ENCODE measurements at regions not wholly inside any gene's neighbourhood (a gene's known extent, or its start where the extent isn't known, plus 50 kb on each side); places are given as distances from the start of the nearest gene placed in this dataset.

GRCh38 chr10:130243015-130243414, 106.8 kb downstream of the GLRX3 start:
- Histone ChIP-seq H3K9me3 (peaks cover 0 to 23% (median 4%) of the 10 kb centered on the region in 4 donors), H3K4me1 (no peaks in the 10 kb centered on the region), H3K4me3 (no peak overlapping the region), H3K27ac (no peak overlapping the region), H3K27me3 (no peaks in the 10 kb centered on the region), H3K36me3 (no peaks in the 10 kb centered on the region)
- 72 to 77% methylated on average over 3 of the region's 3 CpGs for WGBS, 2 donors
- TF ChIP-seq POLR2A (IDR thresholded peaks at IDR 0.05) (no peak), EP300 (IDR thresholded peaks at IDR 0.05) (no peak), CTCF (IDR thresholded peaks at IDR 0.05) (no peak)
- DNase-seq (ENCODE audit: low spot score in 2 of 2): no peak

- Histone ChIP-seq H3K27me3 (no peaks in the 10 kb centered on the region), H3K4me1 (no peaks in the 10 kb centered on the region), H3K27ac (no peak overlapping the region), H3K4me3 (no peak overlapping the region), H3K9me3 (peaks cover 0 to 18% (median 2%) of the 10 kb centered on the region in 4 donors), H3K36me3 (no peaks in the 10 kb centered on the region)
- WGBS, 2 donors: 89 to 90% methylated on average over 16 of the region's 16 CpGs
- TF ChIP-seq POLR2A (IDR thresholded peaks at IDR 0.05) (no peak), EP300 (IDR thresholded peaks at IDR 0.05) (no peak), CTCF (IDR thresholded peaks at IDR 0.05) (no peak)
- DNase-seq (ENCODE audit: low spot score in 2 of 2): no peak
These were observed 108.1 kb downstream of the GLRX3 start for GRCh38 chr10:130244031-130244927.

GRCh38 chr10:130244928-130245495, 108.8 kb downstream of the GLRX3 start:
- Histone ChIP-seq H3K4me1 (no peaks in the 10 kb centered on the region), H3K36me3 (no peaks in the 10 kb centered on the region), H3K27ac (no peak overlapping the region), H3K27me3 (no peaks in the 10 kb centered on the region), H3K9me3 (peaks cover 0 to 18% (median 0%) of the 10 kb centered on the region in 4 donors), H3K4me3 (no peak overlapping the region)
- no peak for TF ChIP-seq CTCF (IDR thresholded peaks at IDR 0.05)
- TF ChIP-seq POLR2A (IDR thresholded peaks at IDR 0.05): no peak
- no peak for TF ChIP-seq EP300 (IDR thresholded peaks at IDR 0.05)
- 84 to 86% methylated on average over 8 of the region's 8 CpGs for WGBS, 2 donors
- no peak for DNase-seq (ENCODE audit: low spot score in 2 of 2)

GRCh38 chr10:130246113-130246512, 109.9 kb downstream of the GLRX3 start:
- Histone ChIP-seq H3K4me3 (no peak overlapping the region), H3K4me1 (no peaks in the 10 kb centered on the region), H3K9me3 (peaks cover 0 to 22% (median 0%) of the 10 kb centered on the region in 4 donors), H3K36me3 (no peaks in the 10 kb centered on the region), H3K27me3 (no peaks in the 10 kb centered on the region), H3K27ac (no peak overlapping the region)
- TF ChIP-seq POLR2A (IDR thresholded peaks at IDR 0.05): no peak
- DNase-seq (ENCODE audit: low spot score in 2 of 2): no peak
- 83 to 84% methylated on average over 4 of the region's 4 CpGs for WGBS, 2 donors

- TF ChIP-seq POLR2A (IDR thresholded peaks at IDR 0.05) (no peak), EP300 (IDR thresholded peaks at IDR 0.05) (no peak), CTCF (IDR thresholded peaks at IDR 0.05) (no peak)
- no peaks in the 10 kb centered on the region for H3K27me3 ChIP-seq
These were observed 113.9 kb downstream of the GLRX3 start for GRCh38 chr10:130250127-130250526.

More at GRCh38 chr10:130250127-130250526, 113.9 kb downstream of the GLRX3 start:
- Histone ChIP-seq H3K9me3 (peaks cover 0 to 13% (median 0%) of the 10 kb centered on the region in 4 donors), H3K4me1 (no peaks in the 10 kb centered on the region), H3K27ac (no peak overlapping the region), H3K4me3 (no peak overlapping the region), H3K36me3 (no peaks in the 10 kb centered on the region)
- no peak for DNase-seq (ENCODE audit: low spot score in 2 of 2)
- WGBS, 2 donors: 76 to 79% methylated on average over 3 of the region's 3 CpGs
